GM13976 (cell line): ENCODE measurements at regions not wholly inside any gene's neighbourhood (a gene's known extent, or its start where the extent isn't known, plus 50 kb on each side); places are given as distances from the start of the nearest gene placed in this dataset.
"Not testable (repeated sequence)": the region's sequence is repeated elsewhere in the genome, so short reads cannot be mapped to it uniquely, and the experiment has no call there.

Experiments
- DNase-seq: peaks from one replicate; pipeline ENCODE4 v3.0.0; 2012; ENCODE audit warnings: low spot score
- CTCF ChIP-seq: IDR thresholded peaks from 2 replicates; pipeline ENCODE4 v1.5.1; 2012; ENCODE audit warnings: borderline replicate concordance, mild to moderate bottlenecking; ENCODE audit not compliant: insufficient read depth; ENCODE audit errors: extremely low read depth, missing control alignments, control extremely low read depth
- in situ Hi-C: fragments of 300-500 bp; cut with MboI; formaldehyde crosslinking; loops from one replicate; pipeline ENCODE4 v1.12.0; 2022; ENCODE audit warnings: low sequenced_read_pairs, mixed read lengths, inconsistent platforms; ENCODE audit not compliant: unreplicated experiment

- in situ Hi-C loops: no loop called here
- no peak for TF ChIP-seq CTCF
- DNase-seq: no peak
Observed at GRCh38 chr5:96175090-96175489, 213.4 kb upstream of the ELL2 start.

- no peak for TF ChIP-seq CTCF
- no peak for DNase-seq
Observed at GRCh38 chr5:96173366-96173765, 211.7 kb upstream of the ELL2 start.

GRCh38 chr5:96172436-96172835, 210.8 kb upstream of the ELL2 start:
- no peak for DNase-seq
- in situ Hi-C loops: no loop called here
- TF ChIP-seq CTCF: no peak

More at GRCh38 chr5:96173366-96173765, 211.7 kb upstream of the ELL2 start:
- in situ Hi-C loops: no loop called here

GRCh38 chr5:96171973-96172372, 210.3 kb upstream of the ELL2 start:
- in situ Hi-C loops: not testable (repeated sequence)

GRCh38 chr5:96170481-96171125, 209.0 kb upstream of the ELL2 start:
- in situ Hi-C loops, DNase-seq: not testable (repeated sequence)

More at GRCh38 chr5:96171973-96172372, 210.3 kb upstream of the ELL2 start:
- not testable (repeated sequence) for DNase-seq

GRCh38 chr5:96168833-96169232, 207.2 kb upstream of the ELL2 start:
- DNase-seq, in situ Hi-C loops: not testable (repeated sequence)

GRCh38 chr5:96159043-96159442, 197.4 kb upstream of the ELL2 start:
- no peak for DNase-seq
- TF ChIP-seq CTCF: no peak
- in situ Hi-C loops: no loop called here

GRCh38 chr5:96157841-96158291, 196.2 kb upstream of the ELL2 start:
- no peak for TF ChIP-seq CTCF
- in situ Hi-C loops: no loop called here
- no peak for DNase-seq
